GM19467 (cell line): ENCODE measurements at regions not wholly inside any gene's neighbourhood (a gene's known extent, or its start where the extent isn't known, plus 50 kb on each side); places are given as distances from the start of the nearest gene placed in this dataset.
"Not testable (repeated sequence)": the region's sequence is repeated elsewhere in the genome, so short reads cannot be mapped to it uniquely, and the experiment has no call there.

ENCODE experiments used
- ATAC-seq: cut with Tn5 transposase; IDR thresholded peaks from one replicate; pipeline ENCODE4 v1.9.1; 2021; ENCODE audit warnings: mild to moderate bottlenecking, moderate library complexity; ENCODE audit not compliant: unreplicated experiment

DNA sequence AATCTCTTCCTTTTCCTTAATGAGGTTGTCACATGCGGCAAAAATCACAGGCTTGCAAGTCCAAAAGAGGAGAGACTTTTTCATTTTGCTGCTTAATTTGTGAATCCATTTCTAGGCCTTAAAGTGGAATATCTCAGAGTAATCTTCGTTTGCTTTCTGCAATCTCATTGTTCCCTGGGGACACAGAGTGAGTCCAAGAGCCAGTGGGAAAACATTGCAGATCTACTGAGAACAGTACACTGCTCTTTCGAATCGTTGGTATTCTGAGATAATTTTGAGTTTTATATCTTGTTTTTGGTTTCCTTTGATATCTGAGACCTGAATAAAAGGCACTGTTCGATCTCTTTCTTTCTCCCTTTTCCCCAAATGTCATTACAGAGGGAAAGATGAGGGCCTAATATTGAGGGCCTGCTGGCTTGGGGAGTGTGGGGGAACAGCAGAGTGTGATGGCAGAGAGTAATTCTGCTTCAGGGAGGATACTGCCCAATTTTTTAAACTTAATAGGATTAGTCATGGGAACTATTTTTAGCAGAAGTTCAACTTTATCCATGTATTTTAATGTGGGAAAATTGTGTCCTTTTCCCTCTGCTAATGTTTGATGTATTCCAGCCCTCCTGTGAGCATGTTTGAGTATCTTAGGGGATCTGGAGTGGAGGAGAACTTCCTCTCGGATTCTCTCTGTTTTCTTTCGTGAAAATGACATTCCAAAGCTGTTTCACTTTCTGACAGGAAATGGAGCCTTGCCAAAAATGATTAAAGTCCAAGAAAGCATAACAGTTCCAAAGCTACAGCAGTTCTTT, 418.2 kb upstream of the ZEB2 start:
- ATAC-seq: no peak

DNA sequence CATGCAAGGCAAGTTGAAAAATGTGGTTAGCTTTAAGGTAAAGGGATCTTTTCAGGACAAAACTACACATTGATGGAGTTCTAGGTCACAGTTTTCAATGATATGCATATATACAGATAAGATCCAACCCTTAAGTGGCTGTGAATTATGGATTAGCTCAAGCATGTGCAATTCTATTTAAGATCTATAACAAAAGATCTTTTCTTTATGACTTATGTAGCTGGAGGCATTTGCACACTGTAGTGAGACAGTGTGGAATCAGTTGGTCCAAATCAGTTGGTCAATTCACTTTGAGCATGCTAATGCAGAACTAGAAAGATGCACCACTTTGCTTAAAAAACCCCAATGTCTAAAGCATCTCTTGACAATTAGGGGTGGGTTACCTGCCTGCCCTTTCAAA, 417.1 kb upstream of the ZEB2 start:
- ATAC-seq: no peak

DNA sequence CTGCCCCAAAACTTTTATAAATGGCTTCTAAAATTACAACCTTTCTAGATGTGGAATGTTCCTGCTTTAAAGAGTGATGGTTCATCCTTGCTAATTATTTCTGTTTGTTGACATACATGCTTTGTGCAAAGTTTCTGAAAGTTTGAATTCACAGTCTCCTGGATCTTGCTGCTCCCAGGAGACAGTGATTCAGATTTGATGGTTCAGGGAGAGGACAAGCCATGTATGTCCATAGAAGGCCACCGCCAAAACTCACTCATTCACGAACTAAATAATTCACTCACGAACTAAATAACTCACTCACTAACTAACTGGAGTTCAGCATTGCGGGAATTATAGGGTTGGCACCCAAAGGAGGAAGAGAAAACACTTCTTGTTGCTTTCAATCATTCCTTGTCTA, 416.5 kb upstream of the ZEB2 start:
- no peak for ATAC-seq

DNA sequence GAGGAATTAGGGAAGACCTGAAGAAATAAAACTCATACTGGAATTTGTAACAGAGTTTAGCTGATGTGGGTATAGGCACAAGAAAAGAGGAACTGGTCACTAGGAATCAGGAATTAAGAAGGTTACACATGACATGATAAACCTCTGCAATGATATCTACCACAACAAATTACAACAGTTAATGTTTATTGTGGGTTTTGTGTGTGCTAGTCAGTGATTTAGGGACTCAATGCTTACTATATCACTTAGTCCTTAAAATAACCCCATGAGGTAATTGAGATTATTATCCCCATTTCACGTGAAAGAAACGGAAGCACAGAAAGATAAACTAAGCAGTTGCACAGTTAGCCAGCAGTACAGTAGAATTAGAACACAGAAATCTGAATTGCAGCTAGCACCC, 415.8 kb upstream of the ZEB2 start:
- no peak for ATAC-seq

DNA sequence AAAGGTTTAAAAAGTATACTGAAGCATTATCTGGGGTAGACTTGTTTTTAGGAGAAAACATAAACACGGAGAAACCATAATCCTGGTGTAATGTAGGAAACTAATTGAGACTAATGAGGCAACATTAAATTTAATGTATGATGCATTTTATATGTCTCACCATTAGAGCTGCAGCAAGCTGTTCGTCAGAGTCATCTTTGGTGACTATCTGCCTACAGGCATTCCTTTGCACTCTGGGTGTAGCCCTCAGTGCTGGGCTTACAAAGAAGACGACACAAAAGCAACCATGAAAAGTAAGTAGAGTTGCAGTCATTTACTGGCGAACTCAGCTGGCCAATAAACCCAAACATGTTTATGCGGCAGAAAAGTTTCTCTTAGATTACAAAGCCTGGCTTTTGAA, 415.3 kb upstream of the ZEB2 start:
- no peak for ATAC-seq

DNA sequence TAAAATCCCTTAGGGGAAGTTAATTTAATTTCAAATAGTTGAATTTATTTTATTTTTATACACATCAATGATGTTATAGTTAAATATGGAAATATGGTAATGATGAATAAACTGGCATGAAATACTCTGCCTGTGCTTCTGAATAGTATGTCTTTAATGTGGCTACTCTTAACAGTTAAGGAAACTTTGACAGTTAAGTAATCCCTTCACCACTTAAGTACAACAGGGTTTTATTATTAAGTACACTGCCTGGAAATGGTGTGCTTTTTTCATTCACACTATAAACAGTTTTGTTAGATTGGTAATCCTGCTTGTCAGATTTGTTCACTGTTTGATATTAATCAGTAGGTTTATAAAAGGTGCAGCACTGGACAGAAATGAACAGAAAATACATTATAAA, 412.0 kb upstream of the ZEB2 start:
- no peak for ATAC-seq

DNA sequence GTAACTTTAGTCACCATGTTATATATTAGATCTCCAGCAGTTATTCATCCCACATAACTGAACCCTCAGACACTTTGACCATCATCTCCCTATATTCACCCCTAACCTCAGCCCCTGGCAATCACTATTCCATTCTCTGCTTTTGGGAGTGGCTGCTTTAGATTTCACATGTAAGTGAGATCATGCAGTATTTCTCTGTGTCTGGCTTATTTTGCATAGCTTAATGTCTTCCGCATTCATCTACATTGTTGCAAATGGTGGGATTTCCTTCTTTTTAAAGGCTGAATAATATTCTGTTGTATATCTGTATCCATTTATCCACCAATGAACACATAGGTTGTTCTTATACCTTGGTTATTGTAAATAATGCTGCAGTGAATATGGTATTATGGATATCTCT, 411.6 kb upstream of the ZEB2 start:
- no peak for ATAC-seq

DNA sequence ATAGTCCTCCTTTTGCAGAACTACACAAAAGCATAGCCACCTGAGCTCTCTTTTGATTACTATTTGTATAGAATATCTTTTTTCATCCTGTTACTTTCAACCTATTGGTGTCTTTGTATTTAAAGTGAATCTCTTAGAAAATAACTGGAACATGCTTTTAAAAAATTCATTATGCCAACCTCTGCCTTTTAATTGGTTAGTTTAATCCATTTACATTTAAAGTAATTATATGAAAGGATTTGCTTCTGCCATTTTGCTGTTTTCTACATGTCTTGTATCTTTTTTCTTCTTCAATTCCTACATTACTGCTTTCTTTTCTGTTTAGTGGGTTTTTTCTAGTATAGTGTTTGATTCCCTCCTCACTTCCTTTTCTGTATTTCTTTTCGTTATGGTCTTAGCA, 407.5 kb upstream of the ZEB2 start:
- no peak for ATAC-seq

DNA sequence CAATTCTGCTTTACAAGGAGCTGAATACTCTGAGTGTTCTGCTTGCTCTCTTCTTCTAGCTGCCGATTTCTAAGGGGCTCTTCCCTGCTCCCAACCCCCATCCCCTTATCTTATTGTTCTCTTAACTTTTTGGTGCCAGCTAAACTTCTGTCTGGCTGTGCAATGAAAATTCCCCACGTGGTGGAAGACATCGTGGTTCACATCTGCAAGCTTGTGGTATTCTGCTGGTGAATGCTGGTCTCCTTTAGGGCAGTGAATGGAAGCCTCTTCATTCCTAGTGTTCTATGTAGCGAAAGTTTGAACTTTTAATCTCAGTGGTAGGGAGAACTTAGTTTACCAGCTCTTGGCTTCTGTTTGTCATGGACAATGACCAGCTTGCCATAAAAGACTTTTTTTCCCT, 406.0 kb upstream of the ZEB2 start:
- no peak for ATAC-seq

DNA sequence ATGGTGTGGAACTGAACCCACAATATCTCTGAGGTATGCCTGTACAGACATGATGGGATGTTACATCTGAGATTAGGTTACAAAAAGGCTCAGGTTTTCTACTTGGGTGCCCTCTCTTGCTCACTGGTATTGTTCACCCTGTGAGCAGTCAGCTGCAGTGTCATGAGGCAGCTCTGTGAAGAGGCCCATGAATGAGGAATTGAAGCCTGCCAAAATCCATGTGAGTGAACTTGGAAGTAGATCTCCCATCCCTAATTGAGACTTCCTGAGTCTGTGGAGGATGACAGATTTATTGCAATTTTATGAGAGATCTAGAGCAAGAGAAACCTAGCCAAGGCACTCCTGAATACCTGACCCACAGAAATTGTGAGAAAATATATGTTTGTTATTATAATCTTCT, 404.9 kb upstream of the ZEB2 start:
- no peak for ATAC-seq

DNA sequence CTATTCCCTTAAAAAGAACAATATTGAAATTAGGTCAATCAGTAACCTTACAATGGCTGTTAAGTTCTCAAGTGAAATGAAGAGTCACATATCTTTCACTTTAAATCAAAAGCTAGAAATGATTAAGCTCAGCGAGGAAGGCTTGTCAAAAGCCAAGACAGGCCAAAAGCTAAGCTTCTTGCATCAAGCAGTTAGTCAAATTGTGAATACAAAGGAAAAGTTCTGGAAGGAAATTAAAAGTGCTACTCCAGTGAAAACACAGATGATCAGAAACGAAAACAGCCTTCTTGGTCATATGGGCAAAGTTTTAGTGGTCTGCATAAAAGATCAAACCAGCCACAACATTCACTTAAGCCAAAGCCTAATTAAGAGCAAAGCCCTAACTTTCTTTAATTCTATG, 402.6 kb upstream of the ZEB2 start:
- no peak for ATAC-seq

DNA sequence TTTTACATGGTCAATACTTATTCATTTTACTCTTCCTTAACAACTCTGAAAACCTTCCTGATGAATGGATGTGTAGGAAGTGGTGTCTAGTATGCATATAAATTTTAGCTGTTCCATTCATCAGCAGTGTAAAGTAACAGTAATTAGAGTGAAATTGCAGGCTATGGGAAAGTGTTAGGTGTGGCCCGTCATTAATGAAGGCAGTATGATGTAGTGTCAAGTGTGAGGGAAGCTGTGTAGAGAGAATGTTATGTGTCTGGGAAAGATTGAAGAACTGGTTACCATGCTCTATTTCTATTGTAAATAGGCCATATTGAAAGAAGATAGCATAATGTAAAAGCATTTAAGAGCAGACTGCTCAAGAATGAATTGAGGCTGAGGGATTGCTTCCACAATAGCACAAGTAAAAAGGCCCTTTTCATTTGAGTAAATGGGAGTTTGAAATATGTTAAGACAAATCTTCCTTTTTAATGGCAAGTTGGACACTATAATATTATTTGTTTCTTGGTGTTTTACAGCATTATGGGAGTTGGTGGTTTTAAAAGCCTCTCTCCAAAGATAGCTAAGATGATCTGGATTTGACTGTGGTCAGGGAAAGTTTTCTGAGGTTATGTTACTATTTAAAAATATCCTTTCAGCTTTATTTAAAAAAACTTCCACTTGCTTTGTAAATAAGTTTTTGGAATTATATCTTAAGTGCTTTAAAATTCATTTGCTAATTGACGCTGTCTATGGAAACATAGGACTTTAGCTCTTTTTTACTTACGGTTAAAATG, 401.0 kb upstream of the ZEB2 start:
- ATAC-seq: no peak

DNA sequence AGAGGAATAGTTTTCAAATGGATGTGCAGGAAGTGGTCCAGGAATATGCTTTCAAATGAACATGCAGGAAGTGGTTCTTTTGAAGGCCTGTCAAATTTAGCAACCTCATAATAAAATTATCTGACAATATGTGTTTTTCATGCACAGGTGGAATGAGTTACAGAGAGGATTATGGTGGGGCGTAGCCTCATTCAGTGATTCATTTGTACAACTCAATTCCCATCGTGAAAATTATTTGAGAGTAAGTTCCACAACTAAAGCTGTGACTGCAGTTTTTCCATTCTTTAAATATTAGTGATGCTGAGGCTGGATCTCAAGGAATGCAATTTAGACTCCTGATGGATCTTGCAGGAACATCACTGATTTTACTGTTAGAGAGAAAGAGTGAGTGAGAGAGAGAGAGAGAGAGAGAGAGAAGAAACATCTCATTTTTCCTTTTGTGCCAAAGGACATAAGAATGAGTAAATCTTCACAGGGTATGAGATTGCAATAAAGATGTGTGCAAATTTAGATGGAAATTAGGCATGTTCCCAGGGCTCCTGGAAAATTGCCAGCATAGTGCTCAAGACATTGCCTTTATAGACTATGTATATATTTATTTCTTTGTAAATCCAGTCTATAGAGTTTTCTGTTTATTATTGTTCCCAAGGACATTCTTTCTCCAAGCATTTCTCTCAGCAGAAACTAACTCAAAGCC, 394.9 kb upstream of the ZEB2 start:
- no peak for ATAC-seq

DNA sequence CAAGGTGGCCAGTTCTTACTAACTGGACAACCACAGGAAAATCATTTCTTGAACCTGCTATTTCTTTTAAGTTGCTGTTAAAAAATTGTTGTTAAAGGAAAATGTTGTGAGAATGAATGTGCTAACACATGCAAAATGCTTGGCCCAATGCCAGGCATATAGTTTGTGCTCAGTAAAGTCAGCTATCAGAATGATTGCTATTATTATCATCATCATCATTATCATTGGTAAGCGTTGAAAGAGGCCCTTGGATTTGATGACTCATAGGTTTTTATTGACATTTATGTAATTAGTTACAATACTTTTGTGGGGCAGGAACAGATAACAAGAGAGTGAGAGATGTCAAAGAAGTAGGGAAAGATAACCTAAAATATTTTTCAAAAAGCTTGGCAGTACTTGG, 394.2 kb upstream of the ZEB2 start:
- no peak for ATAC-seq

DNA sequence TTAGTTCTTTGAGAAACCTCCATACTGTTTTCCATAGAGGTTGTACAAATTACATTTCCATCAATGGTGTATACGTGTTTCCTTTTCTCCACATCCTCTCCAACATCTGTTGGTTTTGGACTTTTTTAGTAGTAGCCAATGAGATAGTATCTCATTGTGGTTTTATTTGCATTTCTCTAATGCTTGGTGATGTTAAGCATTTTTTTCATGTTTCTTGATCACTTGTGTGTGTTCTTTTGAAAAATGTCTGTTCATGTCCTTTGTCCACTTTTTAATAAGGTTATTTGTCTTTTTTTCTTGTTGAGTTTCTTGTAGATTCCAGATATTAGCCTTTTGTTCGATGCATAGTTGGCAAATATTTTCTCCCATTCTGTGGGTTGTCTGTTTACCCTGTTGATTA, 392.3 kb upstream of the ZEB2 start:
- ATAC-seq: no peak

DNA sequence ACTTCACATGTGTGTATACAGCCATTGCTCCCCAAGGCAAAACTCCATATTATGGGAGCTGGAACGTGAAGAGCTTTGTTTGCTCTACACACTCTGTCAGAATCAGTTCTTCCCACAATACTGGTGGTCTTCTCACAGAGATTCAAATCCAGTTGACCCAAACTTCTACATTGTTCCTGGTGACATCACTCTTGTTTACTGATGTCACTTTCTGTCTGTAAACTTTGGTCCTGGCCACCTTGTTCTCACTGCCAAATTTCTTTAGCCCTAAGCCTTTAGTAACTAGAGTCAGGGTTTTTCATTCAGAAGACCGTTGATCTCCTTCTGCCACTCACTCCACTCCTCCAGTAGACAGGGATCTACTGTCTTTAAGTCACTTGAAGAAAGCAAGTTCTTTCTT, 386.0 kb upstream of the ZEB2 start:
- no peak for ATAC-seq

DNA sequence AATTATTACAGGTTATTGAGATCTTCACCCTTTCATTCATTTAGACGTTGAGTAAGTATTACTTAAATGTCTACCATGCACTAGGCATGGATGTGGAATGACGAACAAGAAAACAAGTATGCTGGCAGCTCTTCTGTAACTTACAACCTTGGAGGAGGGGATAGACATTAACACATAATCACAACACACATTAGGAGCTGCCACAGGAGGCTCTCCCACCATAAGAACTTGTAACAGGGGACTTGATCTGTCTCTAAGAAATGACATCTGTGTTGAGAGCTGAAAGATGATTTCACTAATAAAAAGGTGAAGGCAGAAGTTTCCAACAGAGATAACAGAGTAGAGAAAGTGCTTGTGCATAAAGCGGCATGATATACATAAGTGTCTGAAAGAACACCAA, 384.7 kb upstream of the ZEB2 start:
- no peak for ATAC-seq

DNA sequence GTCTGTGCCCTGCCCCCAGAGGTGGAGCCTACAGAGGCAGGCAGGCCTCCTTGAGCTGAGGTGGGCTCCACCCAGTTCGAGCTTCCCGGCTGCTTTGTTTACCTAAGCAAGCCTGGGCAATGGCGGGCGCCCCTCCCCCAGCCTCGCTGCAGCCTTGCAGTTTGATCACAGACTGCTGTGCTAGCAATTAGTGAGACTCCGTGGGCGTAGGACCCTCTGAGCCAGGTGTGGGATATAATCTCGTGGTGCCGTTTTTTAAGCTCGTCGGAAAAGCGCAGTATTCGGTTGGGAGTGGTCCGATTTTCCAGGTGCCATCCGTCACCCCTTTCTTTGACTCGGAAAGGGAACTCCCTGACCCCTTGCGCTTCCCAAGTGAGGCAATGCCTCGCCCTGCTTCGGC, 383.1 kb upstream of the ZEB2 start:
- not testable (repeated sequence) for ATAC-seq

DNA sequence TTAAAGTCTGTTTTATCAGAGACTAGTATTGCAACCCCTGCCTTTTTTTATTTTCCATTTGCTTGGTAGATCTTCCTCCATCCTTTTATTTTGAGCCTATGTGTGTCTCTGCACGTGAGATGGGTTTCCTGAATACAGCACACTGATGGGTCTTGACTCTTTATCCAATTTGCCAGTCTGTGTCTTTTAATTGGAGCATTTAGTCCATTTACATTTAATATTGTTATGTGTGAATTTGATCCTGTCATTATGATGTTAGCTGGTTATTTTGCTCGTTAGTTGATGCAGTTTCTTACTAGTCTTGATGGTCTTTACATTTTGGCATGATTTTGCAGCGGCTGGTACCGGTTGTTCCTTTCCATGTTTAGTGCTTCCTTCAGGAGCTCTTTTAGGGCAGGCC, 381.5 kb upstream of the ZEB2 start:
- not testable (repeated sequence) for ATAC-seq

DNA sequence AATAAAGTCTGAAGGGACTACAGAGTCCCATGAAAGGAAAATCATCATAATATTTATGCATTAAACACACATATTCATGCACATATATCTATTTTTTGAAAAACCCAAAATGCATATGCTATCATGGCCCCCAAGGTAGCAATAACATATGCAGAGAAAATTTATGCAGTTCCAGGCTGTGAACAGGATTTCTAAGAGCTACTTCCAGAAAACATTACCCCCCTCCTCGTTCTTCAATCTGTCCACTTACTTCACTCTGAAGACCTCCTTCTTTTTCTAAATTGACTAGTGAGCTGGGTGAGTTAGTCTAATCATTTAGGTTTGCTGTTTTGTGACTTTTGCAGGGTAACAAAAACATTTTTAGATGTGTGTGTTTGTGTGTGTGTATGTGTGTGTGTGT, 376.4 kb upstream of the ZEB2 start:
- ATAC-seq: no peak

DNA sequence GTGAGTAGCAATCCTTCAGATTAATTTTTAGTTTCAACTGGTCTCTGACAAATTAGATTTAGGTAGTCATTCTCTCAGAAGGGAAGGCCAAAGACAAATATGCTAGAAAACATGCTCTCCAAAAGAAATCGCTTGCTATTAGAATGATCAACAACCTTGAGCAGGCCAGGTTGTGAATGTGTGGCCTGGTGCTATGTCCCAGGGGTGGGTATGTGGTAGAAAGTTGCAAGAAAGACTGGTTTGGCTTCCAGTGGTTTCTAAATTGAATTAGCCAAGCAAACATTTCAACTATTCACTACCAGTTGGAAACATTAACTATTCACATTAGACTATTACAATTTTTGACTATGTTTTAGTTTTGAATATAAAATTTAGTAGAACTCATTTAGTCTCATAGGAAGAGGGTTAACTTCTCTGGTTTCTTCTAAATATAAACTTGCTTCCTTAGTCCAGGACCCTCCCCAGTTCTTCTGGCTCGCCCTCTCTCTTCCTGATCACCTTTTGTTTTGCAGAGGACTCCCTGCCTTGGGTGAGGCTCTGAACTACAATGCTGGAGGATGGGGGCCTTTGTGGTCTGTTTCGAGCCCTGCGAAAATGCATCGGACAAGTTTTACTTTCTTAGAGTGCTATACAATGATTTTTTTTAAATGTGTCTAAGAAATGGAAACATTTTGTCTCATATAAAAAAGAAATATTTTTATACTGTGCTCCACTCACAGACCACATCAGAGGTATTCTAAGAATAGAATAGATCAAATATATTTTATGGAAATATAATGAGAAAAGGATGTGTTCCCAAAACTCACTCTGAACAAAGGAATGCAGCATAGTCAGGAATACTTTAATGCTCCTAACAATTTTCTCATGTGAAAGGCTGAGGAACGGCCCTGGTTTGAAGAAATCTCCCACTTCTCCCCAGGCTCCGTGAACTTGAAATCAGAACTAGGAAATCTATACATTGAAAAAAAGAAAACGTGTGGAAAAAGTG, 375.0 kb upstream of the ZEB2 start:
- no peak for ATAC-seq
